GM06990 (cell line): ENCODE measurements at regions not wholly inside any gene's neighbourhood (a gene's known extent, or its start where the extent isn't known, plus 50 kb on each side); places are given as distances from the start of the nearest gene placed in this dataset.

ENCODE experiments used
- DNase-seq: peaks from one replicate; pipeline ENCODE4 v3.0.0-alpha.2; 2011; ENCODE audit not compliant: insufficient read length; ENCODE audit errors: extremely low read depth
- H3K27me3 ChIP-seq: replicated peaks from 2 replicates; pipeline ENCODE4 v1.6.0; 2011; ENCODE audit warnings: low read length; ENCODE audit not compliant: control insufficient read depth, insufficient read depth
- H3K36me3 ChIP-seq: 2 replicates; pipeline ENCODE4 v1.5.1; 2011; ENCODE audit warnings: low read length; ENCODE audit not compliant: control insufficient read depth, insufficient read depth
- H3K4me3 ChIP-seq: replicated peaks from 2 replicates; pipeline ENCODE4 v1.5.1; 2011; ENCODE audit warnings: low read depth, mild to moderate bottlenecking, control low read depth, low read length
- TF ChIP-seq, protein P1 (sequence below): IDR thresholded peaks from 2 replicates; pipeline ENCODE4 v1.5.1; 2011; ENCODE audit warnings: low read length, control low read depth, mild to moderate bottlenecking, inconsistent platforms; ENCODE audit not compliant: insufficient read depth, poor library complexity, severe bottlenecking

DNA sequence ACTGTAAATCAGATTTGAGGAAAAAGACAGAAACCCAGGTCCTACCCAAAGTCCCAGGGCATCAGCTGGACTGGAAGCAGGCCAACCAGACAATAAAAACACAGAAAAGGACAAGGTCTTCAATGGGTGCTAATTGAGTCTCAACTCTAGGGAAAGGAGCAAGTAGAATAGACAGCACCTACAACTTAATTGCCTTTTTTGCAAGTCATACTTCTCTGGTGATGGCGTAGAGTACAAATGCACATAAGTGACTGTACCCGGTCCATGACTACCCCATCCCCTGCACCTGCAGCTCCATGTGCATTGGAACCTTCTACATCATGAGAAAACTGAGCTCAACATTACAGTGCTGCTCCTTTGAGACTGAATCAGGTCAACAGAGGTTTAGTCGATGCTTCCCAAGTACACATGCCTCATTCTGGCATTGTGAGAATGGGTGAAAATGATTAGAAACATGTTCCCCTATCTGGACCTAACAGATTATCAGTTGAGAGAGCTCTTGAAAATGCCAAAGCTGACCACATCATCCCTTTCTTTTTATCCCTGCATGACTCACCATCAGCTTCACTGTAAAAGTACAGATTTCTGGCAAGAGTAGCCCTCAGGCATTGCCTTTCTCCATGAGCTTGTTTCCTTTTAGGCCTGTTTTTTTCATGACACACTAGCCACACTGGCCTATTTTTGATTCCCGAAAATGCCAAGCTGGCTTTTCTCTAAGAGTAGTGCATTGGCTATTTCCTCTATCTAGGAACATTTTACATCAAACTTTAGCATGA lies 298.3 kb downstream of the HS3ST1 start:
- no peak for DNase-seq
- TF ChIP-seq, protein P1, sequence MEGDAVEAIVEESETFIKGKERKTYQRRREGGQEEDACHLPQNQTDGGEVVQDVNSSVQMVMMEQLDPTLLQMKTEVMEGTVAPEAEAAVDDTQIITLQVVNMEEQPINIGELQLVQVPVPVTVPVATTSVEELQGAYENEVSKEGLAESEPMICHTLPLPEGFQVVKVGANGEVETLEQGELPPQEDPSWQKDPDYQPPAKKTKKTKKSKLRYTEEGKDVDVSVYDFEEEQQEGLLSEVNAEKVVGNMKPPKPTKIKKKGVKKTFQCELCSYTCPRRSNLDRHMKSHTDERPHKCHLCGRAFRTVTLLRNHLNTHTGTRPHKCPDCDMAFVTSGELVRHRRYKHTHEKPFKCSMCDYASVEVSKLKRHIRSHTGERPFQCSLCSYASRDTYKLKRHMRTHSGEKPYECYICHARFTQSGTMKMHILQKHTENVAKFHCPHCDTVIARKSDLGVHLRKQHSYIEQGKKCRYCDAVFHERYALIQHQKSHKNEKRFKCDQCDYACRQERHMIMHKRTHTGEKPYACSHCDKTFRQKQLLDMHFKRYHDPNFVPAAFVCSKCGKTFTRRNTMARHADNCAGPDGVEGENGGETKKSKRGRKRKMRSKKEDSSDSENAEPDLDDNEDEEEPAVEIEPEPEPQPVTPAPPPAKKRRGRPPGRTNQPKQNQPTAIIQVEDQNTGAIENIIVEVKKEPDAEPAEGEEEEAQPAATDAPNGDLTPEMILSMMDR, result no peak

DNA sequence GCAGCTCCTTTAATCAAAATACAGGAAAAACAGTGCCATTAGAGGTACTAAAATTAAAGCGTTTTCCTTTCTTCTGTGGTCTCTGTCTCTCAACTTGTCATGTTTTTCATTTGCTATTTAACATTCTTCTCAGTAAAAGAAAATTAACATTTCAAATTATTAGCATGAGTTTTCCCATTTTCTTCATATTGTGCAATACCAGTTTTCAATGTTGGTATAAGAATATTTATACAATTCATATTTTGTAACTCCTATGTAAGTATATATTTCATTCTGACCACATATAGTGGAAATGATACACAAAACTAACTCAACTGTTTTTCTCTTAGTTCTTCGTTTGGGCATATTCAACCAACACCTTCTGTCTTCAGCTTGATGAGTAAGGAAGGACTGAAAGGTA lies 308.3 kb downstream of the HS3ST1 start:
- DNase-seq, result no peak
- TF ChIP-seq, protein P1, result no peak
- no peaks in the 10 kb centered on the region for H3K27me3 ChIP-seq
- no peaks in the 10 kb centered on the region for H3K36me3 ChIP-seq
- no peak overlapping the region for H3K4me3 ChIP-seq

More for the DNA sequence above, 298.3 kb downstream of the HS3ST1 start:
- no peaks in the 10 kb centered on the region for H3K27me3 ChIP-seq
- no peaks in the 10 kb centered on the region for H3K36me3 ChIP-seq
- H3K4me3 ChIP-seq, result no peak overlapping the region

DNA sequence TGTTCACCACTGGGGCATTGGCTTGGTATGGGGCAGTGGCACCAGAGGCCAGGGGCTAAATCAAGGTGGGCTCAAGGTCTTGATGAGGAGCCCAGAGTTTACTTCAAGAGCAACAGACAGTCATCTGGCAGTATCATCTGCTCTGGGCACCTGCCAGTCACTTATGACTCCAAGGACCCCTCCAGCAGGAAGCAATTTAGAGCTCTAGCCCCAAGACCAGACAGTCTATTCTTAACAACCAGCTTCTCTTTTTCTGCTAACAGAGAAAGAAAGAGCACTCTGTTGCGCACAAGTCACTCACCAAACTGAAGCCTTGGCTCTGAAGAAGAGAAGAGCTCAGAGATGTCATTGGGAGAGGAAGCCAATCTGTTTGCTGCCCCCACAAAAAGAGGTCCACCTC lies 309.2 kb downstream of the HS3ST1 start:
- Histone ChIP-seq H3K36me3 (no peaks in the 10 kb centered on the region), H3K4me3 (no peak overlapping the region), H3K27me3 (no peaks in the 10 kb centered on the region)
- TF ChIP-seq, protein P1, result no peak
- no peak for DNase-seq

DNA sequence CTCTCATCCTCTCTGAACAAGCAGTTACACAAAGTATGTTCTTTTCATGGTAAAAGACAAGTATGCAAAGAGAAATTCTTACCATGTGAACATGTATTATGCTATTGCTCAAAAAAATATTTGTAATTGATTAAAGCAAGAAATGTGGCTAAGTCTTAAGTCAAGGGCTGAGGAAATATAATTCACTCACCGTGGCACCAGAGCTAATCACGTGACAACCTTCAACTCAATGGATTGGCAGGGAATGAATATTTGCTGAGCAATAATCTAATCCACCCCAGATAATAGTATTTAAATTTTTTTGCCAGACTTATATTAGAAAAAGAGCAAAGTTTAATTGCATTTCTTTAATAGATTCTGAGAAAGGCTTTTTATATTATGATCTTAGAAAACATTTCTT lies 310.2 kb downstream of the HS3ST1 start:
- no peak for DNase-seq
- TF ChIP-seq, protein P1, result no peak
- Histone ChIP-seq H3K27me3 (no peaks in the 10 kb centered on the region), H3K36me3 (no peaks in the 10 kb centered on the region), H3K4me3 (no peak overlapping the region)

DNA sequence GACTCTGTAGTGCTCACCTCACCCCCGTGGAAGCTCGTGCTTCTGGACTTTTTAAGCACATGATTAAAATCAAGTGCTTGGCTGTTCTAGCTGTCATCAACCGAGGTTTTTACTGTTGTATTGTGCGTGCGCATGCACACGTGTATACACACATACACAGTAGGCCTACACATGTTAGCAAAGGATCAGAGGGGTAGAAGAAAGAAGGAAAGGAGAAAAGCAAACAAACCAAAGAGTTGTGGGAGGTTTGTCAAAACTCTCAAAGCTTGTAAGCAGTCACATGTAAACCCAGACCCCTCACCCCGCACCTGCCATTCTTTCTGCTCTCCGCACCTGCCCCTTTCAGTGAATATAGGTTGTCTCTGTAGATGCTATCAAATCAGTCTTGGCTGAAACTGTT lies 311.8 kb downstream of the HS3ST1 start:
- TF ChIP-seq, protein P1, result no peak
- DNase-seq, result no peak

More for the DNA sequence above, 311.8 kb downstream of the HS3ST1 start:
- no peak overlapping the region for H3K4me3 ChIP-seq
- no peaks in the 10 kb centered on the region for H3K36me3 ChIP-seq
- H3K27me3 ChIP-seq, result no peaks in the 10 kb centered on the region
